HG02973 (cell line): ENCODE measurements at regions not wholly inside any gene's neighbourhood (a gene's known extent, or its start where the extent isn't known, plus 50 kb on each side); places are given as distances from the start of the nearest gene placed in this dataset.

Experiments
- ATAC-seq: cut with Tn5 transposase; IDR thresholded peaks from one replicate; pipeline ENCODE4 v1.9.1; 2021; ENCODE audit warnings: moderate library complexity; ENCODE audit not compliant: unreplicated experiment

- ATAC-seq: no peak
Observed at GRCh38 chr5:88666761-88667495, 216.1 kb downstream of the MEF2C start.

GRCh38 chr5:88665750-88666215, 217.2 kb downstream of the MEF2C start:
- ATAC-seq: no peak

- ATAC-seq: no peak
Observed at GRCh38 chr5:88664645-88665044, 218.3 kb downstream of the MEF2C start.

GRCh38 chr5:88663793-88664216, 219.2 kb downstream of the MEF2C start:
- ATAC-seq: no peak

GRCh38 chr5:88662846-88663245, 220.1 kb downstream of the MEF2C start:
- ATAC-seq: no peak

- no peak for ATAC-seq
Observed at GRCh38 chr5:88661806-88662207, 221.2 kb downstream of the MEF2C start.

- peak; percentile 72 for ATAC-seq
Observed at GRCh38 chr5:88660947-88661805, 221.8 kb downstream of the MEF2C start.

- ATAC-seq: peak; percentile 18
Observed at GRCh38 chr5:88660264-88660946, 222.6 kb downstream of the MEF2C start.

GRCh38 chr5:88659529-88660263, 223.3 kb downstream of the MEF2C start:
- ATAC-seq: peak; percentile 52

- ATAC-seq: no peak
Observed at GRCh38 chr5:88658886-88659285, 224.1 kb downstream of the MEF2C start.

GRCh38 chr5:88657906-88658775, 224.8 kb downstream of the MEF2C start:
- no peak for ATAC-seq

- ATAC-seq: no peak
Observed at GRCh38 chr5:88657136-88657535, 225.8 kb downstream of the MEF2C start.

GRCh38 chr5:88656221-88656950, 226.6 kb downstream of the MEF2C start:
- no peak for ATAC-seq

GRCh38 chr5:88653471-88653870, 229.5 kb downstream of the MEF2C start:
- no peak for ATAC-seq

- no peak for ATAC-seq
Observed at GRCh38 chr5:88647901-88648300, 235.1 kb downstream of the MEF2C start.

GRCh38 chr5:88646866-88647265, 236.1 kb downstream of the MEF2C start:
- ATAC-seq: no peak

- ATAC-seq: no peak
Observed at GRCh38 chr5:88644676-88645075, 238.3 kb downstream of the MEF2C start.

- no peak for ATAC-seq
Observed at GRCh38 chr5:88643315-88643714, 239.7 kb downstream of the MEF2C start.

- no peak for ATAC-seq
Observed at GRCh38 chr5:88634014-88634413, 249.0 kb downstream of the MEF2C start.
